Adrenal gland (tissue), 9 donors: ENCODE measurements at regions not wholly inside any gene's neighbourhood (a gene's known extent, or its start where the extent isn't known, plus 50 kb on each side); places are given as distances from the start of the nearest gene placed in this dataset.

Source experiments
- DNase-seq, 7 donors: peaks; one replicate each; pipeline ENCODE4 v3.0.0-alpha.2; 2019 to 2020
- H3K27ac ChIP-seq, 5 donors: fragments of 200-600 bp; sonication (generic) in 4 of 5; 1 replicate in 3 of 5; 2 replicates in 2 of 5; pipeline versions ENCODE4 v1.5.1 to v1.8.0; 2016 to 2020; ENCODE audit warnings: mild to moderate bottlenecking in 1 of 5
- H3K27me3 ChIP-seq: fragments of 200-600 bp; 2 replicates; pipeline ENCODE4 v1.8.0; 2021
- H3K36me3 ChIP-seq, 2 donors: fragments of 200-600 bp; replicated peaks in 1 of 2; 1 replicate in 1 of 2; 2 replicates in 1 of 2; pipeline versions ENCODE4 v1.5.1 to v1.8.0; 2018 to 2022
- H3K4me1 ChIP-seq, 2 donors: fragments of 200-600 bp; replicated peaks in 1 of 2; 1 replicate in 1 of 2; 2 replicates in 1 of 2; pipeline versions ENCODE4 v1.5.1 to v1.8.0; 2018 to 2021
- H3K4me3 ChIP-seq, 4 donors: fragments of 200-600 bp; sonication (generic) in 3 of 4; one replicate each; pipeline ENCODE4 v1.5.1; 2016 to 2018
- H3K9me3 ChIP-seq, 3 donors: fragments of 200-600 bp; sonication (generic) in 1 of 3; replicated peaks in 1 of 3; 1 replicate in 2 of 3; 2 replicates in 1 of 3; pipeline versions ENCODE4 v1.5.1 to v1.8.0; 2016 to 2021
- POLR2A ChIP-seq, 2 donors: fragments of 450-650 bp; IDR thresholded peaks; one replicate each; pipeline ENCODE4 v1.6.1; 2017; ENCODE audit warnings: antibody characterized with exemption in 2 of 2, mild to moderate bottlenecking in 2 of 2, moderate library complexity in 1 of 2
- WGBS, 4 donors: extraction: QIAGEN DNeasy Blood & Tissue Kit in 2 of 4; methylation state at CpG; one replicate each; pipeline versions ENCODE4 v1.1.5 to v1.1.7; 2013 to 2017; 5-methylcytosine and 5-hydroxymethylcytosine counted together
- intact Hi-C, 2 donors: fragments of 100-400 bp; cut with DNase I; formaldehyde crosslinking; loops; one replicate each; pipeline versions ENCODE4 v1.14.1 to v1.15.0; 2022 to 2023
- TF ChIP-seq, protein P1 (sequence below), 6 experiments: fragments of 450-650 bp in 4 of 6; fragments of 200-600 bp in 2 of 6; sonication (generic) in 1 of 6; IDR thresholded peaks; 1 replicate in 5 of 6; 2 replicates in 1 of 6; pipeline versions ENCODE4 v1.5.1 to v1.8.0; 2016 to 2021; ENCODE audit warnings: antibody characterized with exemption in 6 of 6, mild to moderate bottlenecking in 2 of 6, moderate library complexity in 1 of 6
- donor health status: healthy with polysubstance abuse.
- donor health status: Bipolar disorder and iron deficiency.
- donor health status: DM: yes; HTN: yes; CAD: no.
- donor health status: DM: no; HTN: no; CAD: no.
- donor health status: DM: no; HTN: no; CAD: no.

DNA sequence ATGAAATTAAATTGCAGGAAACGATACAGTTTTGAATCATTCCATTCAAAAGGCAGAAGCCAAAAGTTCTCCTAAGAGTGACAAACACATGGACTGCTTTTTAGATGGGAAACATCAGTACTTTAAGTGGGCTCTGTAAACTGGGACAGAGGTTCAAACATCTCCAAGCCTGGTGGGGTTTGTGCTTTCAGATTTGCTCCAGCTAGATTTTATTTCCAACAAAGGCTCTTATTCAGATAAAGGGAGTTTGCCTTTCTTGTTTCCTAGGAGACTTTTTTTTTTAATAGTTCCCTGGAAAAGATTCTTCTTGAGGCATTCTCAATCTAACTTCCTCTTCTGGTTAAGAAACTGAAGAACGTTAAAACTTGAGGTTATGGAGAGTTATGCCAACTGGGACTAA is 277.6 kb downstream of the TMEM38B start:
- DNase-seq: no peak
- no peaks in the 10 kb centered on the region for H3K9me3 ChIP-seq
- no peak overlapping the region for H3K27ac ChIP-seq
- H3K4me1 ChIP-seq: no peaks in the 10 kb centered on the region
- intact Hi-C loops: no loop called here
- TF ChIP-seq, protein P1, sequence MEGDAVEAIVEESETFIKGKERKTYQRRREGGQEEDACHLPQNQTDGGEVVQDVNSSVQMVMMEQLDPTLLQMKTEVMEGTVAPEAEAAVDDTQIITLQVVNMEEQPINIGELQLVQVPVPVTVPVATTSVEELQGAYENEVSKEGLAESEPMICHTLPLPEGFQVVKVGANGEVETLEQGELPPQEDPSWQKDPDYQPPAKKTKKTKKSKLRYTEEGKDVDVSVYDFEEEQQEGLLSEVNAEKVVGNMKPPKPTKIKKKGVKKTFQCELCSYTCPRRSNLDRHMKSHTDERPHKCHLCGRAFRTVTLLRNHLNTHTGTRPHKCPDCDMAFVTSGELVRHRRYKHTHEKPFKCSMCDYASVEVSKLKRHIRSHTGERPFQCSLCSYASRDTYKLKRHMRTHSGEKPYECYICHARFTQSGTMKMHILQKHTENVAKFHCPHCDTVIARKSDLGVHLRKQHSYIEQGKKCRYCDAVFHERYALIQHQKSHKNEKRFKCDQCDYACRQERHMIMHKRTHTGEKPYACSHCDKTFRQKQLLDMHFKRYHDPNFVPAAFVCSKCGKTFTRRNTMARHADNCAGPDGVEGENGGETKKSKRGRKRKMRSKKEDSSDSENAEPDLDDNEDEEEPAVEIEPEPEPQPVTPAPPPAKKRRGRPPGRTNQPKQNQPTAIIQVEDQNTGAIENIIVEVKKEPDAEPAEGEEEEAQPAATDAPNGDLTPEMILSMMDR (IDR thresholded peaks at IDR 0.05): no peak
- TF ChIP-seq POLR2A (IDR thresholded peaks at IDR 0.05): no peak
- no peak overlapping the region for H3K4me3 ChIP-seq
- H3K36me3 ChIP-seq: no peaks in the 10 kb centered on the region
- H3K27me3 ChIP-seq: no peaks in the 10 kb centered on the region
- WGBS, 4 donors: 58 to 72% (median 65%) methylated on average over 2 of the region's 2 CpGs

DNA sequence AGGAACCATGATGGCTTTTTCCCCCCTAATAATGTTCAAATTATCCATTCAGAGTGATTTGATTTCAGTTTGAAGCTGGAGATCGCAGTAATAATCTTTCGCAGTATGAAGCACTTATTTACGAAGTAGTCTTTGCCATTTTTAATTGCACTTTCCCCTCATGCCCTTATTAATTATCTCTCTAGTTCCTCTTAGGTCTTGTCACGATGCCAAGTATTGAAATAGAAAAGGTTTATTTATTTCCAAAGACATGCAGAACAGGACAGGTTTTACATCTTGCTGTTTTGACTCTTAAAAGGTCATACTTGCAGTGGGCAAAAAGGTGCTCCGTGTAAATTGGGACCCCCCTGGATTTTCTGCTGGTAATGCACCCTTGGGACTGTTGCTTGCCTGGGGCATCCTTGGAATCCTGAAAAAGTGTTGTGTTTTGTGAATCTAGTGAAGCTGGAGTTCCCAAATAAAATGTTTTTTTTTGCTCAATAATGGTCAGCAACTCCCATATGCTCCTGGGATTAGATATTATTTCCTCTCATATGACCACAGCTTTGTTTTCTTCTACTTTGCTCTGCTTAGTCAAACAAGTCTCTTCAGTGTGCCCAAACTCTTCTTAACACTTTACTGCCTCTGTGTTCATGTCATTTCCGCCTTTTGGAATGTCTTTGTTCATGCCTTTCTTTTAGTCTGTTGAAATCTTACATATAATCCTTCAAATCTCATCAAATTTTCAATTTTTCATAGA is 278.3 kb downstream of the TMEM38B start:
- intact Hi-C loops: no loop called here
- 64 to 73% (median 73%) methylated on average over 6 of the region's 6 CpGs for WGBS, 4 donors
- Histone ChIP-seq H3K4me1 (no peaks in the 10 kb centered on the region), H3K36me3 (no peaks in the 10 kb centered on the region), H3K4me3 (no peak overlapping the region), H3K27me3 (no peaks in the 10 kb centered on the region), H3K9me3 (no peaks in the 10 kb centered on the region), H3K27ac (no peak overlapping the region)
- TF ChIP-seq, protein P1 (IDR thresholded peaks at IDR 0.05): no peak
- no peak for TF ChIP-seq POLR2A (IDR thresholded peaks at IDR 0.05)
- DNase-seq: no peak

DNA sequence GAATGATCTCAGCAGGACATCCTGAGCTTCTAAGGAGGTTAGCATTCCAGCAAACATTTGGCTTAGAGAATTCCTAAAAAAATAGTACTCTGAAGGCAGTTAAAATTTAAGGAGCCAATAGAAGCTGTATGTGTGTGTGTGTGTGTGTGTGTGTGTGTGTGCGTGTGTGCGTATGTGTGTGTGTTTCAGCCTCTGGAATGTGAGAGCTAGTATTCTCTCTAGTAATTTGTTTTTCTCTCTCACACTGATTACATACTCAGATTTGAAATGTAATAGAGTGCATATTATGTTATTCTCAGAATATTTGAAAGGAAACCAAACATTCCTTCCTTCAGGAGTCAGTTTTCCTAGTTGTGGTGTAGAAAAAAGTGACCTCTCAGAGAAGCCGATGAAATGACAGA is 279.6 kb downstream of the TMEM38B start:
- H3K9me3 ChIP-seq: no peaks in the 10 kb centered on the region
- H3K36me3 ChIP-seq: no peaks in the 10 kb centered on the region
- TF ChIP-seq POLR2A (IDR thresholded peaks at IDR 0.05): no peak
- TF ChIP-seq, protein P1 (IDR thresholded peaks at IDR 0.05): no peak
- intact Hi-C loops: no loop called here
- no peak overlapping the region for H3K27ac ChIP-seq
- H3K27me3 ChIP-seq: no peaks in the 10 kb centered on the region
- no peak overlapping the region for H3K4me3 ChIP-seq
- 61 to 83% (median 71%) methylated on average over 3 of the region's 3 CpGs for WGBS, 4 donors
- no peaks in the 10 kb centered on the region for H3K4me1 ChIP-seq
- DNase-seq: no peak

DNA sequence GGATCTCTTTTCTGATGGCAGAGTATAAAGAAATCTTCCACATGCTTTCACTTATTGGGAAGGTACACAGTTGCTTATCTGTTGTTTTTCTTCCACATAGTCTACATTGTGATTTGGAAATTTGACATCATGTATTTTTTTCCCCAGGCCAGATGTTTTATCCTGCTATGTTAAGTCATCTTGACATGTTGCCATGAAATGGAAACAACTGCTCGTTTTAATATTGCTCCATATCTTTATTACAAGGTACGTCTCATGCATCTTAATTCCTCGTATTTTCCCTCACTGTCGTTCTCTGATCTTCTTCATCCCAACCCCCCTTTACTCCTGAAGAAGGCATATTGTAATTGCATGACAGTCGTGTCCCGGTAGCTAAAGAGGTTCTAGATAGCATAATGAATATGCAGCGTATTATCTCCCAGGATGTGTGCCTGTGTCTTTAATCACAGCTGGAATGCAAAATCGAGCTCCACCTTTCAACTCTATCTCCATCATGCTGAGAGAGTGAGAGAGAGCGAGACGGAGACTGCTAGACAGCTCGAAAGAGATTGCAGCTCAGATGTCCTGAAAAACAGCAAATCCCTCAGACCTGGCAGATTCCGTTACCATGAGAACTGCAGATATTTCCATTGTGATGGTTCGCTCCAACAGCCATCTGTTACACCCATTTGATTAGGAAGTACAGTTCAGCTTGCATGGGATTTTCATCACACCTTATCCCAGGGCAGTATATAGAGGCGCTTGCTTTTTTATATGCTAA is 281.7 kb downstream of the TMEM38B start:
- intact Hi-C loops: no loop called here
- no peaks in the 10 kb centered on the region for H3K36me3 ChIP-seq
- H3K9me3 ChIP-seq: no peaks in the 10 kb centered on the region
- H3K4me3 ChIP-seq: no peak overlapping the region
- H3K27ac ChIP-seq: no peak overlapping the region
- DNase-seq: no peak
- TF ChIP-seq, protein P1 (IDR thresholded peaks at IDR 0.05): no peak
- no peak for TF ChIP-seq POLR2A (IDR thresholded peaks at IDR 0.05)
- no peaks in the 10 kb centered on the region for H3K27me3 ChIP-seq
- no peaks in the 10 kb centered on the region for H3K4me1 ChIP-seq
- 71 to 75% (median 73%) methylated on average over 14 of the region's 14 CpGs for WGBS, 4 donors
